ENCODE measurements at regions not wholly inside any gene's neighbourhood (a gene's known extent, or its start where the extent isn't known, plus 50 kb on each side); places are given as distances from the start of the nearest gene placed in this dataset.
"Not testable (repeated sequence)": the region's sequence is repeated elsewhere in the genome, so short reads cannot be mapped to it uniquely, and the experiment has no call there.

DNA sequence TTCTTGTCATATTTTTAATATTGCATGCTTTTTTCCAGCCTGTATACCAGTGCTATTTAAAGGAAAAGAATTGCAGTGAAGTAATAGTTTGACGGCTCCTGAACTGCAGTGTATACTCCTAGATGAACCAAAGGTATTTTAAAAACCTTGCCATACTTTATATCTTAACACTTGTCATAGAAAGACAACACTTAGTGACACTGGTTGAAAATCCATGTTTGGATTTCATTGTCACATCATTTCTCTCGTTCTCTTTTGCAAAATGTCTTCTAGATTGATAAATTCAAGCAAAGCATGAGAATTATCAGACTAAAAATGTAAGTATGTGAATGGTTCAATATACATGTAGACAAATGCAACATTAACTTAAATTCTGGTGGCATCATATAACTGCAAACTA, 1293.9 kb downstream of the PCDH9 start:
- no peak for DNase-seq

DNA sequence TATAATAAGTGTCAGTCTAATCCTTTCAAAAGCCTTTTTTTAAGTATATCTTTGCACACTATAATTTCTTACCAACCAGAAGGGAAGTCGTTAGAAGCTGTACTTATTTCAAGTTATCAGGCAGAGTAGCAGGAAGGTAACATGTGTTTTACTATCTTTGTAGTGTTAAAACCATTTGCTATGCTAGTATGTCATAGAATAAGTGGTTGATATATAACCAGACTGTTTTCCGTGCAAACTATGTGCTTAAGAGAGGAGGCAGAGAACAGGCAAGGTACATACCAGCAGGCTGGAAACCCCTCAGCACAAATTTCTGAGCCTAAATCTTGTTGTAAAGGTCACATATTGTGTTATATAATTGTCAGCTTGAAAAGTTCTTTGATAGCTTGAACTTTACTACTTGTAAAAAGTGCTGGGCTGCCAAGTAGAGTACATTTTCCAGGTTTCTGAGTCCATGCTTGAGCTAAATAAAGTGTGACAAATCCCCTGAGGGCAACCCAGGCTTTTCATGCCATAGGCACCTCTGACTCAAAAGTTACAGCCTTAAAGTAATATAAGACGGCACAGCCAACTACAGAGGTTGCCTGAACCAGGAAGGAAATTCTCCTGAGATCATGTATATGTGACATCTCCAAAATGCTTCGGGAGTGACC, 1297.4 kb downstream of the PCDH9 start:
- DNase-seq: no peak

- DNase-seq: no peak
Measured at GRCh38 chr13:65932013-65932412, 1298.1 kb downstream of the PCDH9 start.

DNA sequence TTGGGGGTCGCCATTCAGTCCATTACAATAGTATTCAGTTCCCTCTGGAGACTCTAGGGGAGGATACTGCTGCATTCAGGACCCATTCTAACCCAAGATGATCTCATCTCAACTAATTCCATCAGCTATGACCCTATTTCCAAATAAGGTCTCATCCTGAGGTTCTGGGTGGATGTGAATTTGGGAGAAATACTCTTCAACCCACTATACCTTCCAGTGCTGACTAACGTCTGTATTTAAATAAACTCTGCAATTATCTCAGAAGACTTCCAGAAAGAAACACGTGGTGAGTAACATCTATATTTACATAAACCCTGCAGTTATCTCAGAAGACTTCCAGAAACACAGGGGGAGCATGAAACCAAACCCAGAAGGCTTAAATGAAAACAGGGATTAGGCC, 1300.7 kb downstream of the PCDH9 start:
- no peak for DNase-seq

DNA sequence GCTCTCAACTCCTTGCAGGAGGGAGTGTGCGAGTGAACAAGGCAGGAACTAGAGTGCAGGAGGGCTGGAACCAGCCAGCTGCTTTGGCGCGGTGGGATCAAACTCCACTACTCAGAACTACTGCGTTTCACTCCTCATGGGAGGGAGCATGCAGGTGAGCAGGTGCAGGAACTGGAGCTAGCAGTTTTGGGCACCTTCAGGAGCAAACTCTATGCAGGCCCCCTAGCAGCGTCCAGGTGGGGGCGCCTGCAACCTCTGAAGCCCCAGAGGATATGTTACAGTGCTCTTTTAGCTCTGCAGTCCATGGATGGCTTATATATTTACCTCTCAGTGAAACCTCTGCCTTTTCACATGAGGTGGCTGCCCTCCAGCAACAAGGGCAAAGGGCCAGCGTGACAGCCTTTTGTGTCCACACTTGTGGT, 1303.4 kb downstream of the PCDH9 start:
- no peak for DNase-seq

- not testable (repeated sequence) for DNase-seq
Measured at GRCh38 chr13:65922846-65923245, 1307.3 kb downstream of the PCDH9 start.

GRCh38 chr13:65921933-65922332, 1308.2 kb downstream of the PCDH9 start:
- no peak for DNase-seq

- DNase-seq: no peak
Measured at GRCh38 chr13:65917731-65918130, 1312.4 kb downstream of the PCDH9 start.

DNA sequence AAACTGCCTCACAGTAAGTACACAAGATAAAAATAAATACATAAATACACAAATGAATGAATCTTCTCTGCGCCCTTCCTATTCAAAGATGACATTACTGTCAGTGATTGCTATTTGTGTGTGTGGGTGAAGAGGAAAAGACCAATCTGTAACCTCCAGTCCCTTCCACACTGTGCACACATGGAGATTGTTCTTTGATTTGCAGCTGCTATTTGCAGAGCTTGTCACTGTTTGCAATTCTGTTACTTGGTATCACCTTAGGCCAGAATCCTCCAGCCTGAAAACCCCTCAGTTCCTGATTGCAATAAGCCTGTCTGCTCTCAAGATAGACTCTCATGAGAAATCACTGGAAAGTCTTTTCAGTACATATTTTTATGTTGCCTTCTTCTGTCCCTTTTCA, 1314.9 kb downstream of the PCDH9 start:
- no peak for DNase-seq

GRCh38 chr13:65914716-65915115, 1315.4 kb downstream of the PCDH9 start:
- no peak for DNase-seq

- DNase-seq: no peak
Measured at GRCh38 chr13:65913173-65913572, 1317.0 kb downstream of the PCDH9 start.

DNA sequence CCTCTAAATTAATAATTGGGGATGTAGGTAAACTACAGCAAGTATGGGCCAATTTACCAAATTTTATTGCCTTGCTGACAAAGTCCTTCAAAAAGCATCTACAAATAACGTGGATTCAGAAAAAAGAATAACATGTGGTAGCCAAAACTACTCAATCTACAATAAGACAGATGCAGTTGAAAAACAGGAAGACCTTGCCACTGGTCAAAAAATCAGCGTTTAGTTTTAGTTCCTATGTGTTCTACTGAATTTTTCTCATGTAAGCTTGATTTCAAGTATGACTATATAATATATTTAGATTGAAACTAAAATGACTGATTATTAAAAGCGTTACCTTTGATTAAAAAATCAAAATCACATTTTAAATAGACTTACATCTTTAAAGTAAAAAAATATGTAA, 1317.6 kb downstream of the PCDH9 start:
- no peak for DNase-seq

- no peak for DNase-seq
Measured at GRCh38 chr13:65911546-65912193, 1318.5 kb downstream of the PCDH9 start.

GRCh38 chr13:65909501-65909900, 1320.6 kb downstream of the PCDH9 start:
- no peak for DNase-seq

DNA sequence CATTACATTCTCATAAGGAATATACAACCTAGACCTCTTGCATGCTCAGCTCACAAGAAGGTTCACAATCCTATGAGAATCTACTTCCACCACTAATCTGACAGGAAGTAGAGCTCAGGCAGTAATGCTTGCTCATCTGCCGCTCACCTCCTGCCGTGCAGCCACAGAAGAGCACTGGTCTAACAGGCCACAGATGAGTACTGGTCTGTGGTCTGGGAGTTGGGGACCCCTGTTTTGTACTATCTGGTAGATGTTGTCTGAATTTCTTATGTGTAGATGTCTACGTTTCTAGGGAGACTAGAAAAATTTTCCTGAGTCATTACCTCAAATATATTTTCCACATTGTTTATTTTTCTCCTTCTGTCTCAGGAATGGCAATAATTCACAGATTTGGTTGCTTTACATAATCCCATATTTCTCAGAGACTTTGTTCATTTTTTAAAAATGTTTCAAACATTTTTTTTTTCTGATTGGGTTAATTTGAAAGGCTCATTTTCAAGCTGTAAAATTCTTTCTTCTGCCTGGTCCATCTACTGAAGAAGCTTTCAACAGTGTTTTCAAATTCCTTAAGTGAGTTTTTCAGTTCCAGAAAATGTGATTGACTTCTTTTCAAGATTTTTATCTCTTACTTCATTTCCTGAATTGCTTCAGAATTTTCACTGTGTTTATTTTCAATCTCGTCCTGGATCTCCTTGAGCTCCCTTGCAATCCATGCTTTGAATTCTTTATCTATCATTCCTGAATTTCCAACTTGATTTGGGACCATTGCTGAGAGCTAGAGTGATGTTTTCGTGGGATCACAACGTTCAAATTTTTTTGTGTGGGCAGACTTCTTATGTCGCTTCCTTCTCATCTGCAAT, 1322.2 kb downstream of the PCDH9 start:
- DNase-seq: no peak

- DNase-seq: no peak
Measured at GRCh38 chr13:65901723-65902122, 1328.4 kb downstream of the PCDH9 start.

DNA sequence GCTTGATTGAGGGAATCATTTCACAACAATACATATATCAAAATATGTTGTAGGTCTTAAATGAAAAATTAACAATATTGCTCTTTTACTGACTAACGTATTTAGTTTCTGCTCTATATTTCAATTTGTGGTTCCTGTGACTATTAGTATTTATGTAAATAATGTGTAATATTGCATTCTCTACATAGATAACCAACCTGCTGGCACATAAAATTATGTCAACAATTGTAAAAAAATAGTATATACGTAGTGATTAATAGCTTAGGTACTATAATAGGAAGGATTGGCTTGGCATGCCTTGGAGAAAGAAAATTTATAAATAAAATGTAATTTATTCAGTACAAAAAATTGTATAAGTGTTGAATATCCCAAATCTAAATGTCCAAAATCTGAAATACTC, 1336.1 kb downstream of the PCDH9 start:
- DNase-seq: no peak

DNA sequence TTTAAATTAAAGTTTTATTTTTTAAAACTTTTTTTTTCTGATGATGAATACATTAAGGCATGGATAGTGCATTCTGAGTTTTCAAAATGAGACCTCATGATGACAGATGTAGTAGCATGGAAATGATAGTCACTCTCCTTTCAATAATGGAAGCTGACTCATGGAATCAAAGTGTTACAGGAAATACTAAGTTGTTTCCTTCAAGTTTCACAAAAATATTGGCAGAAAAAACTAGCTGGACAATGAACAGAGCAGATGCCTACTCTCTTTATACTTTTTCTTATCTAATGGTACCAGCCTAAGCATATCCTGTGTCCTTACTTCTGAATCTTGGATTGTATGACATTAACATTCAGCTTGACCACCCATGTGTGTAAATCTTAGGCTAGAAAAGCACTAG, 1337.3 kb downstream of the PCDH9 start:
- DNase-seq: no peak

- no peak for DNase-seq
Measured at GRCh38 chr13:65889368-65889767, 1340.8 kb downstream of the PCDH9 start.

- DNase-seq: no peak
Measured at GRCh38 chr13:65882810-65883209, 1347.3 kb downstream of the PCDH9 start.

DNA sequence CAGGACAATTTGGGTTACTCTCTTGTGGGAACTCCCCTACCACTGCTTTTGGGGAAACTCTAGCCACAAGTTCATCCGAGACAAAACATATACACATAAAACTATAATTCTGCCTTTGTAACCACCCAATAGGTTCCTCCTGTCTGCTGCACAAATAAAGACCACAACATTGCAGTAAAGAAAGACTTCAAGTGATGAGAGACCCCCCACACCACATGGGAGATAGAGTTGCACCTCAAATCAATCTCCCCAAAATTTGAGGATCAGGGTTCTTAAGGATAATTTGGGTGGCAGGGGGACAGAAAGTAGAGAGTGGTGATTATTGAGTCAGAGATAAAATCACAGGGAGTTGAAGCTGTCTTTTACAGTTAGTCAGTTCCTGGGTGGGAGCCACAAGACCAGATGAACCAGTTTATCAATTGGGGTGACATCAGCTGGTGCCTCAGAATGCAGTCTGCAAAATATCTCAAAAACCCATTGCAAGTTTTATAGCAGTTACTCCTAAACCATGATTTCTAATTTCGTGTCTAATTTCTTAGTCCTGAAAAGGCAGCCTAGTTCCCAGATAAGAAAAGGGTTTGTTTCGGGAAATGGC, 1348.5 kb downstream of the PCDH9 start:
- no peak for DNase-seq

DNA sequence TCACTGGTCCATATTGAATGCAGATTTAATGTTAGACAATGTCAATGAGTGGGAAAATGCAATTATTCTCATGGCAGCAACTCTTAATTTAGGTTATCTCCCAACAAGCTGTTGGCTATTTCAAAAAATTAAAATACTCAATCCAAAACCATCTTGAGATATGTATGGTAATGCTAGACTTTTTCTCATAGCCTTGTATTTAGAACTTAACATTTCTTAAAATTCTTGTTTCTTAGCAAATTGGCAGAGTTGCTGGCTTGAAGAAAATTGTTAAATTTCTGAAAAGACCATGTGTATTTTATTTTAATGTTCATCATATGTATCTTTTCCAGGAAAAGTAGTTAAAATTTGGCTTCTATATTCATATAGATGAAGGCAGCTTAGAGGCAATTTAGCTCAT, 1355.1 kb downstream of the PCDH9 start:
- DNase-seq: no peak

GRCh38 chr13:65872448-65872847, 1357.7 kb downstream of the PCDH9 start:
- DNase-seq: no peak

GRCh38 chr13:65868884-65869283, 1361.3 kb downstream of the PCDH9 start:
- DNase-seq: no peak

Data from CD4-positive, alpha-beta T cell treated with Interleukin-12 subunit alpha and Interleukin-12 subunit beta, for 1 hour (primary cell).